Small intestine (tissue), 7 donors: ENCODE measurements at regions not wholly inside any gene's neighbourhood (a gene's known extent, or its start where the extent isn't known, plus 50 kb on each side); places are given as distances from the start of the nearest gene placed in this dataset.

Source experiments
- DNase-seq, 2 donors: peaks; one replicate each; pipeline versions ENCODE4 v3.0.0 to v3.0.0-alpha.2; 2013
- FAIRE-seq: peaks from 2 replicates; lab custom pipeline; 2012; peaks lifted over from hg19 to GRCh38; lab: Jason Lieb, UNC
- H3K27ac ChIP-seq, 3 donors: one replicate each; pipeline ENCODE4 v1.5.1; 2013; ENCODE audit warnings: low read length in 2 of 3, mild to moderate bottlenecking in 2 of 3, control low read depth in 1 of 3, inconsistent platforms in 1 of 3, low read depth in 1 of 3, moderate library complexity in 1 of 3
- H3K27me3 ChIP-seq, 3 donors: one replicate each; pipeline ENCODE4 v1.6.1; 2013; ENCODE audit warnings: low read length in 3 of 3, inconsistent platforms in 1 of 3; ENCODE audit not compliant: control insufficient read depth in 3 of 3, insufficient read depth in 3 of 3
- H3K36me3 ChIP-seq, 3 donors: one replicate each; pipeline ENCODE4 v1.6.1; 2013; ENCODE audit warnings: low read length in 3 of 3, inconsistent platforms in 1 of 3, low read depth in 1 of 3, mild to moderate bottlenecking in 1 of 3, moderate library complexity in 1 of 3; ENCODE audit not compliant: control insufficient read depth in 3 of 3, insufficient read depth in 2 of 3
- H3K4me1 ChIP-seq, 3 donors: one replicate each; pipeline ENCODE4 v1.6.1; 2013; ENCODE audit warnings: low read length in 2 of 3, inconsistent platforms in 1 of 3, low read depth in 1 of 3, mild to moderate bottlenecking in 1 of 3, moderate library complexity in 1 of 3; ENCODE audit not compliant: control insufficient read depth in 3 of 3, insufficient read depth in 2 of 3
- H3K4me3 ChIP-seq, 3 donors: one replicate each; pipeline ENCODE4 v1.5.1; 2013; ENCODE audit warnings: low read length in 3 of 3, control low read depth in 1 of 3, inconsistent platforms in 1 of 3, low read depth in 1 of 3, mild to moderate bottlenecking in 1 of 3, moderate library complexity in 1 of 3
- H3K9me3 ChIP-seq, 2 donors: one replicate each; pipeline ENCODE4 v1.6.1; 2013; ENCODE audit warnings: low read depth in 1 of 2, low read length in 1 of 2; ENCODE audit not compliant: control insufficient read depth in 2 of 2, insufficient read depth in 1 of 2
- WGBS, 3 donors: extraction: QIAGEN DNeasy Blood & Tissue Kit; methylation state at CpG; one replicate each; pipeline ENCODE4 v1.1.7; 2013; 5-methylcytosine and 5-hydroxymethylcytosine counted together
- donor health status: healthy with polysubstance abuse.
- donor health status: control.
- donor health status: control.
- donor health status: Bipolar disorder and iron deficiency.
- donor health status: healthy.

GRCh38 chr6:68239034-68239433 lies 396.0 kb upstream of the ADGRB3 start:
- FAIRE-seq (no peak), DNase-seq (no peak)
- no peaks in the 10 kb centered on the region for H3K27me3 ChIP-seq
- no peaks in the 10 kb centered on the region for H3K36me3 ChIP-seq
- no peaks in the 10 kb centered on the region for H3K9me3 ChIP-seq
- no peaks in the 10 kb centered on the region for H3K4me1 ChIP-seq
- H3K27ac ChIP-seq: no peak overlapping the region
- WGBS, 3 donors: 74 to 81% (median 80%) methylated on average over 2 of the region's 2 CpGs
- H3K4me3 ChIP-seq: no peak overlapping the region

DNA sequence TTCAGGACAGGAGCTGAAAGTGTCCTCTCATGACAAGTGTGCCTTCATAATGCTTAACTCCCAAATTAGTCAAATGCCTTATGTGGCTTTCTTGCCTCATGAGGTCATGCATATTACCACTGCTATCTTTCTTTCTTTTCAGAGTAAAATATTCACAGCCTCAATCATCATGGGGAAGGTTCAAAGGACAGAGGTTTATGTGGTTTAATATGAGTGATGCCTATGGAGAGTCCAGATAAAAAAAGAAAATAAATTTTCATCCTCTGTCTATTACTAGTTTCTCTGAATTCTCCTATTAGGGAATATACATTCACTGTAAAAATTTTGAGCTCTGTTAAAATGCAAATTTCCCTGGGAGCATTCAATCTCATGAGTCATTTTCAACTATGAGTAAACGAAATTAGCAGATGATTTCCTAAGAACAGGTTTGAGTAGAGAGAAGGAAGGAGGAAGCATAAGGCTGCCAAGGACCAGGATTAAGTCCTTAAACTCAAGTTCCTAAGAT lies 396.9 kb upstream of the ADGRB3 start:
- no peak overlapping the region for H3K4me3 ChIP-seq
- H3K9me3 ChIP-seq: no peaks in the 10 kb centered on the region
- no peak for FAIRE-seq
- WGBS, 3 donors: 6 to 27% (median 13%) methylated on average over 1 of the region's 1 CpG
- no peaks in the 10 kb centered on the region for H3K4me1 ChIP-seq
- H3K36me3 ChIP-seq: no peaks in the 10 kb centered on the region
- no peak for DNase-seq
- H3K27ac ChIP-seq: no peak overlapping the region
- H3K27me3 ChIP-seq: no peaks in the 10 kb centered on the region

DNA sequence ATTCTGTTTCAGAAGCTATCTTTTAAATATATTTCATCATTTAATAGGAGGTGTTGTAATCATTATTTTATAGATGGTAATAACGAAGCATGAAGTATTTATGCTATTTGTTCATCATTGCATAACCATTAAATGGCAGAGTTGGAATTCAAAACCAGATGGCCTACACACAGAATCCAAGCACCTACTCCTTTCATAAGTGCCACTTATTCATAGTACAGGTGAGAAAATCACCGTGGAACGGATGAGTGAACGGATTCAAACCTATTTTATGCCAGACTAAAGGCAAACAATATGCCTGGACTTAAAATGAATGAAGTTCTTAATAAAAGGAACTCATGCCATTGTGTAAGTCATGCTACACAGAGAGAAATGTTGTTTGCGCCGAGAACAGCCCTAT lies 397.9 kb upstream of the ADGRB3 start:
- 72 to 88% (median 83%) methylated on average over 6 of the region's 6 CpGs for WGBS, 3 donors
- no peaks in the 10 kb centered on the region for H3K4me1 ChIP-seq
- H3K4me3 ChIP-seq: no peak overlapping the region
- H3K36me3 ChIP-seq: no peaks in the 10 kb centered on the region
- DNase-seq (no peak), FAIRE-seq (no peak)
- H3K9me3 ChIP-seq: no peaks in the 10 kb centered on the region
- no peak overlapping the region for H3K27ac ChIP-seq
- no peaks in the 10 kb centered on the region for H3K27me3 ChIP-seq

- Histone ChIP-seq H3K9me3 (no peaks in the 10 kb centered on the region), H3K4me1 (no peaks in the 10 kb centered on the region), H3K36me3 (no peaks in the 10 kb centered on the region), H3K27ac (no peak overlapping the region), H3K27me3 (no peaks in the 10 kb centered on the region), H3K4me3 (no peak overlapping the region)
- FAIRE-seq: no peak
- 7 to 17% (median 11%) methylated on average over 1 of the region's 1 CpG for WGBS, 3 donors
- DNase-seq: no peak
Observed at GRCh38 chr6:68235326-68235784, 399.7 kb upstream of the ADGRB3 start.

DNA sequence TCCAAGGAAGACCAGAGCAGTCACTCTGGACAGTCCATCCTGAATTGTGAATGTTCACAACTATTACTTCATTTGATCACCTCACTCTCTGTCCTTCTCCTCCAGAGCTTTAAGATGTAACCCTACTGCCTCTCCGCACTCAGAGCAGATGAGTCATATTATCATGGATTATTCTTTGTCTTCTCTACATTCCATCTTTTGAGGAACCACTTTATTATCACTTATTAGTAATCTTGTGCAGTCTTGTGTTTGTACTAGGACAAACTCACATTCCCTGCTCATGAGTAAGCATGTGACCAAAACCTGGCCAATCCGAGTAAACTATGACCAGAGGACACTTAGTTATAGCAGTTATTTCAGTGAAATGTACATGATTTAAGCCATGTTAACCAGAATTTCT lies 401.5 kb upstream of the ADGRB3 start:
- no peaks in the 10 kb centered on the region for H3K27me3 ChIP-seq
- 65 to 83% (median 75%) methylated on average over 2 of the region's 2 CpGs for WGBS, 3 donors
- no peak for DNase-seq
- H3K4me1 ChIP-seq: no peaks in the 10 kb centered on the region
- H3K27ac ChIP-seq: no peak overlapping the region
- no peaks in the 10 kb centered on the region for H3K36me3 ChIP-seq
- no peak overlapping the region for H3K4me3 ChIP-seq
- FAIRE-seq: no peak
- no peaks in the 10 kb centered on the region for H3K9me3 ChIP-seq

GRCh38 chr6:68229566-68229965 lies 405.5 kb upstream of the ADGRB3 start:
- no peaks in the 10 kb centered on the region for H3K27me3 ChIP-seq
- FAIRE-seq: no peak
- H3K36me3 ChIP-seq: no peaks in the 10 kb centered on the region
- no peaks in the 10 kb centered on the region for H3K4me1 ChIP-seq
- no peak overlapping the region for H3K27ac ChIP-seq
- 72 to 87% (median 83%) methylated on average over 1 of the region's 1 CpG for WGBS, 3 donors
- DNase-seq: no peak
- no peak overlapping the region for H3K4me3 ChIP-seq
- H3K9me3 ChIP-seq: no peaks in the 10 kb centered on the region

- FAIRE-seq: no peak
- WGBS, 3 donors: 60 to 66% (median 62%) methylated on average over 3 of the region's 3 CpGs
- Histone ChIP-seq H3K27ac (no peak overlapping the region), H3K27me3 (no peaks in the 10 kb centered on the region), H3K4me1 (no peaks in the 10 kb centered on the region), H3K9me3 (no peaks in the 10 kb centered on the region), H3K36me3 (no peaks in the 10 kb centered on the region), H3K4me3 (no peak overlapping the region)
- DNase-seq: no peak
Observed at GRCh38 chr6:68226460-68226859, 408.6 kb upstream of the ADGRB3 start.

DNA sequence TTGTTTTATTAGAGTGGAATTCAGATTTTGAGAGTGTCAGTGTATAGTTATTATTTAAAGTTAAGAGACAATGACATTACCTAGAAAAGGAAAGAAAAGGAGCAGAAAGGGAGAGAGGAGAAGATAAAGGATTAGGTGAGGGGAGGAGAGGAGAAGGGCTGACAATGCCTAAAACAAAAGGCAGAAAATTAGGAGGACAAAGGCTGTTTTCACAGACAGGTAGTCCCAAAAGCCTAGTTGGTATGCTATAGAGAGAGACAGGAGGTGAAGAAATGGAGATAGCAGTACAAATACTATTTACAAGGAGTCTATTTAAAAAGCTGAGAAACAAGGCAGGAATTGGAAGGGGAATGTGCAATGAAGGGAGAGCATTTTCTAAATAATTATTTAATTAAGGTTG lies 409.4 kb upstream of the ADGRB3 start:
- FAIRE-seq (no peak), DNase-seq (no peak)
- Histone ChIP-seq H3K4me1 (no peaks in the 10 kb centered on the region), H3K27ac (no peak overlapping the region), H3K27me3 (no peaks in the 10 kb centered on the region), H3K36me3 (no peaks in the 10 kb centered on the region), H3K9me3 (no peaks in the 10 kb centered on the region), H3K4me3 (no peak overlapping the region)

- FAIRE-seq (no peak), DNase-seq (no peak)
- Histone ChIP-seq H3K4me1 (no peaks in the 10 kb centered on the region), H3K27ac (no peak overlapping the region), H3K4me3 (no peak overlapping the region), H3K9me3 (peaks cover 0 to 3% of the 10 kb centered on the region in 2 donors), H3K36me3 (no peaks in the 10 kb centered on the region), H3K27me3 (no peaks in the 10 kb centered on the region)
- WGBS, 3 donors: 82 to 85% (median 83%) methylated on average over 2 of the region's 2 CpGs
Observed at GRCh38 chr6:68211242-68211795, 423.8 kb upstream of the ADGRB3 start.
